ENCODE measurements at regions not wholly inside any gene's neighbourhood (a gene's known extent, or its start where the extent isn't known, plus 50 kb on each side); places are given as distances from the start of the nearest gene placed in this dataset.
A peak's percentile ranks its signal among the peaks of the same experiment; 100 is the strongest.

DNA sequence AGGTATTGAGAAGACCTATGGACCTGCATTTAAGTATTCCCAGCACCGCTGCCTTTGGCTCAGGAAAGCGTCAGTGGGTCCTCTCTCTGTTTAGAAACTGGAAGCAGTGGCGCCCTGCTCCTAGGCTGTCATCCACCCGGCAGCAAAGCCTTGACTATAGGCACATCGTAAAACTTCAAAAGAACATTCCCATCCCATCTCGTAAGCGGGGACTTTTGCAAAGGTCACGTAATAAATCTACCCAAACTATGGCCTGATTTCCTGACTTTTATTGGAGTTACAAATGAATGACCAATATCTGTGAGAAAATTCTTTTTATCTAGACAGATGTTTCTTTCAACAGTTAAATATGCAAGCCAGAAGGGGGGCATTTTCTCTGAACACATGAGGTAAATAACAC lies 115.8 kb upstream of the TCERG1L start:
- H3K4me3 ChIP-seq, result no peak overlapping the region
- H3K27ac ChIP-seq, result no peak overlapping the region
- WGBS, 2 donors, result 51 to 52% methylated on average over 8 of the region's 8 CpGs
- intact Hi-C loops (cut with DNase I; ENCODE audit: low total_unique reads), result no loop called here
- DNase-seq, result no peak
- H3K36me3 ChIP-seq (ENCODE audit: low read depth, missing control alignments), result no peaks in the 10 kb centered on the region
- H3K4me1 ChIP-seq, result peaks cover 39% of the 10 kb centered on the region
- H3K27me3 ChIP-seq, result no peaks in the 10 kb centered on the region
- no peaks in the 10 kb centered on the region for H3K9me3 ChIP-seq
- no peak for TF ChIP-seq POLR2A (IDR thresholded peaks at IDR 0.05)

DNA sequence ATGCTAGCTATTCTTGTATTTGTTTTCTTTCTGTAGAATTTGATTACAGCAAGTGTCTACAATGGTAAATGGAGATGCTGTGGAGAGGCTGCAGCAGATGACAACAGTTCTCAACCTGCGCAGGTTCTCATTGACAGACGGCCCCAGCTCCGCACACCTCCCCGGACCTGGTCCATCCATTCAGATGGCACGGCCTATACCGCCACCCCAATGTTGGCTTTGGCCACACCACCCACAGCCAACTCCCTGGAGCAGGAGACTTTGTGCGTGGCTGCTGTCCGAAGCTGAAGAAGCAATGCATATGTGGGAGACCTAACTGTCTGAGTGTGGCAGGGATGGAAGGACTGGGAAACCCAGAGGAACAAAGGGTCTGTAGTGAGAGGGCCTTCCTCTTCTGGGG lies 116.4 kb upstream of the TCERG1L start:
- no peak overlapping the region for H3K27ac ChIP-seq
- intact Hi-C loops (cut with DNase I; ENCODE audit: low total_unique reads), result no loop called here

DNA sequence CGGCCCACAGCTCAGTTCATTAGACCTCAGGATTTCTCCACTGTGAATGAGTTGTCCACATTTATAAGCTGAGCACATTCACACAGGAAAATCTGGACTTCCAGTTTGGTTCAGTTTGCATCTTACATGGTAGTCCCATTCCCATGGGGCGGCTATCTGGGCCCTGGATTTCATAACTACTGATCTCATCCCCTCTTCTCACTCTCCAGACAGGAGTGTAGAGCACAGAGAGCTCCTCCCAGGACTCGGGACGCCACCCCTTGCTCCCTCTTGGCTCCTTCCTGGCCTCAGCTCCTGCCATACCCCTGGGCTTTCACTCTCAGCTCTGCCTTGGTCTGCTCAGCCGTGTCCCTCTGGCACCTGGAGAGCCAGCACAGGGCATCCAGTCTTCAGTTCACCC lies 117.6 kb upstream of the TCERG1L start:
- Histone ChIP-seq H3K4me1 (peaks cover 36% of the 10 kb centered on the region), H3K36me3 (ENCODE audit: low read depth, missing control alignments) (no peaks in the 10 kb centered on the region), H3K9me3 (no peaks in the 10 kb centered on the region), H3K27me3 (no peaks in the 10 kb centered on the region), H3K4me3 (no peak overlapping the region), H3K27ac (no peak overlapping the region)
- no peak for DNase-seq
- no peak for TF ChIP-seq POLR2A (IDR thresholded peaks at IDR 0.05)
- TF ChIP-seq, protein P1, sequence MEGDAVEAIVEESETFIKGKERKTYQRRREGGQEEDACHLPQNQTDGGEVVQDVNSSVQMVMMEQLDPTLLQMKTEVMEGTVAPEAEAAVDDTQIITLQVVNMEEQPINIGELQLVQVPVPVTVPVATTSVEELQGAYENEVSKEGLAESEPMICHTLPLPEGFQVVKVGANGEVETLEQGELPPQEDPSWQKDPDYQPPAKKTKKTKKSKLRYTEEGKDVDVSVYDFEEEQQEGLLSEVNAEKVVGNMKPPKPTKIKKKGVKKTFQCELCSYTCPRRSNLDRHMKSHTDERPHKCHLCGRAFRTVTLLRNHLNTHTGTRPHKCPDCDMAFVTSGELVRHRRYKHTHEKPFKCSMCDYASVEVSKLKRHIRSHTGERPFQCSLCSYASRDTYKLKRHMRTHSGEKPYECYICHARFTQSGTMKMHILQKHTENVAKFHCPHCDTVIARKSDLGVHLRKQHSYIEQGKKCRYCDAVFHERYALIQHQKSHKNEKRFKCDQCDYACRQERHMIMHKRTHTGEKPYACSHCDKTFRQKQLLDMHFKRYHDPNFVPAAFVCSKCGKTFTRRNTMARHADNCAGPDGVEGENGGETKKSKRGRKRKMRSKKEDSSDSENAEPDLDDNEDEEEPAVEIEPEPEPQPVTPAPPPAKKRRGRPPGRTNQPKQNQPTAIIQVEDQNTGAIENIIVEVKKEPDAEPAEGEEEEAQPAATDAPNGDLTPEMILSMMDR (IDR thresholded peaks at IDR 0.05), result no peak
- WGBS, 2 donors, result 59 to 70% methylated on average over 3 to 5 of the region's 5 CpGs
- intact Hi-C loops (cut with DNase I; ENCODE audit: low total_unique reads), result no loop called here

More for the DNA sequence above, 116.4 kb upstream of the TCERG1L start:
- 93 to 97% methylated on average over 7 to 8 of the region's 8 CpGs for WGBS, 2 donors
- DNase-seq, result no peak
- Histone ChIP-seq H3K4me1 (peaks cover 39% of the 10 kb centered on the region), H3K27me3 (no peaks in the 10 kb centered on the region), H3K9me3 (no peaks in the 10 kb centered on the region), H3K4me3 (no peak overlapping the region), H3K36me3 (ENCODE audit: low read depth, missing control alignments) (no peaks in the 10 kb centered on the region)
- TF ChIP-seq, protein P1 (IDR thresholded peaks at IDR 0.05), result no peak
- TF ChIP-seq POLR2A (IDR thresholded peaks at IDR 0.05), result no peak

DNA sequence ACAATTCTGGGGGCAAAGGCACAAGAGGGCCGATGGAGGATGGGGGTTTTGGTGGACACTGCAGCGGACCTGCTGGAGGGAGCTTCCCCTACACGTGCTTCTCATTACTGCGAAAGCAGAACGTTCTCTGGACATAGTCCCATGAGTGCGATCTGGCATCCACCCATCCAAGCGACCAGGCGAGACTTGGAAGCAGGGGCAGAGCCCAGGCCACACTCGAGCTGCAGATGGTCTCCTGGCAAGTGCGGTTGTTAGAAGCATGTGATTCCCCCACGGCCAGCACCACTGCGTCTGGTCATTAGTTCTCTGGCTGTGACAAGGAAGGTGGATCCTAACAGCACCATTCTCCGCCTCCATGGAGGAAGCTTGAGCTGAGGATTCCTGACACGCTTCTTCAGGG lies 118.4 kb upstream of the TCERG1L start:
- no peaks in the 10 kb centered on the region for H3K27me3 ChIP-seq
- WGBS, 2 donors, result 40 to 51% methylated on average over 10 to 14 of the region's 14 CpGs

DNA sequence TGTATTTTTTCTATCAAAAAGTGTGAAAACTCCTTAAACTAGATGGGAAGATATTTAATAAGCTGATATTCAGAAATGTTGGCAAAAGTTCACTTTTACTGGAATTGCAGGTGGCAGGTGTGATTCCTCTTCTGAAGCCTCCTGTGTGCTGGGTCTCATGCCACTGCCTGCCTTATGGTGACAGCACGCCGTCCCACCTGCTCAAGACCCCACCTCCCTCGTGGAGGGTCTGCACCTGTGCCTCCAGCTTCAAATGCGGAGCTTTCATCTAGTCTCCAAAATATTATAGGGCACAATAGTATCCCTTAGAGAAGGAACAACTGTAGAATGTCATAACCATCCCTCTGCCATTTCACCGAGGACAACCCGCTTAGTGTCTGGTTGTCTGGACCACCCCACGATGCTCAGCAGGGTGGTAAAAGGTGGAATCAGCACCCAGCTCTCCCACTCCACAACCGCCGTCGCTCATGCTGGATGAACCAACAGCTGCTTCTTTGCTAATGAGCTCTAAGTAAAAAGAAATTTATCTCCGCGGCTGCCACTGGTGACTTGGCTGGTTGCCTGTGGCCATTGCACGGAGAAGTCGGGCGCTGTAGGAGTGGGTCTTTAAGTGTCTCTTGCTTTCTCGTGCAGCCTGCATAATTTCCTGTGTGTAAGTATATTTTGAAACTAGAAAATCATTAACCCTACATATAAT lies 119.3 kb upstream of the TCERG1L start:
- H3K4me1 ChIP-seq, result peaks cover 31% of the 10 kb centered on the region
- no peaks in the 10 kb centered on the region for H3K9me3 ChIP-seq
- WGBS, 2 donors, result 73 to 75% methylated on average over 16 of the region's 16 CpGs
- TF ChIP-seq, protein P1 (IDR thresholded peaks at IDR 0.05), result no peak
- no peak for TF ChIP-seq POLR2A (IDR thresholded peaks at IDR 0.05)
- H3K27ac ChIP-seq, result no peak overlapping the region
- H3K4me3 ChIP-seq, result no peak overlapping the region
- DNase-seq, result no peak
- H3K27me3 ChIP-seq, result no peaks in the 10 kb centered on the region
- intact Hi-C loops (cut with DNase I; ENCODE audit: low total_unique reads), result no loop called here
- H3K36me3 ChIP-seq (ENCODE audit: low read depth, missing control alignments), result no peaks in the 10 kb centered on the region

More for the DNA sequence above, 118.4 kb upstream of the TCERG1L start:
- no peaks in the 10 kb centered on the region for H3K36me3 ChIP-seq (ENCODE audit: low read depth, missing control alignments)
- no peaks in the 10 kb centered on the region for H3K9me3 ChIP-seq
- intact Hi-C loops (cut with DNase I; ENCODE audit: low total_unique reads), result no loop called here
- H3K27ac ChIP-seq, result no peak overlapping the region
- H3K4me1 ChIP-seq, result peaks cover 33% of the 10 kb centered on the region
- TF ChIP-seq POLR2A (IDR thresholded peaks at IDR 0.05), result no peak
- TF ChIP-seq, protein P1 (IDR thresholded peaks at IDR 0.05), result no peak
- DNase-seq, result peak; percentile 81
- no peak overlapping the region for H3K4me3 ChIP-seq

Measured in testis (tissue), 2 donors.